Peyer's patch (tissue), 4 donors: ENCODE measurements at regions not wholly inside any gene's neighbourhood (a gene's known extent, or its start where the extent isn't known, plus 50 kb on each side); places are given as distances from the start of the nearest gene placed in this dataset.

Experiments
- DNase-seq, 3 donors: peaks; one replicate each; pipeline ENCODE4 v3.0.0-alpha.2; 2017 to 2019
- H3K27ac ChIP-seq, 4 donors: fragments of 200-600 bp; sonication (generic); one replicate each; pipeline ENCODE4 v1.5.1; 2016 to 2019
- H3K27me3 ChIP-seq, 2 donors: fragments of 200-600 bp; sonication (generic); one replicate each; pipeline ENCODE4 v1.5.1; 2019
- H3K36me3 ChIP-seq, 3 donors: fragments of 200-600 bp; sonication (generic); one replicate each; pipeline ENCODE4 v1.5.1; 2016 to 2019
- H3K4me1 ChIP-seq, 4 donors: fragments of 200-600 bp; sonication (generic); one replicate each; pipeline ENCODE4 v1.5.1; 2016 to 2019
- H3K4me3 ChIP-seq, 4 donors: fragments of 200-600 bp; sonication (generic); 1 replicate in 3 of 4; 2 replicates in 1 of 4; pipeline ENCODE4 v1.5.1; 2016 to 2019; ENCODE audit warnings: mild to moderate bottlenecking in 1 of 4
- H3K9me3 ChIP-seq, 4 donors: fragments of 200-600 bp; sonication (generic); one replicate each; pipeline ENCODE4 v1.5.1; 2016 to 2019; ENCODE audit warnings: mild to moderate bottlenecking in 1 of 4
- POLR2A ChIP-seq, 2 donors: fragments of 450-650 bp; IDR thresholded peaks; one replicate each; pipeline ENCODE4 v1.5.1; 2017; ENCODE audit warnings: antibody characterized with exemption in 2 of 2, mild to moderate bottlenecking in 2 of 2, moderate library complexity in 2 of 2
- TF ChIP-seq, protein P1 (sequence below), 6 experiments: fragments of 450-650 bp in 4 of 6; fragments of 200-600 bp in 2 of 6; sonication (generic) in 1 of 6; IDR thresholded peaks; one replicate each; pipeline ENCODE4 v1.5.1; 2017 to 2019; ENCODE audit warnings: antibody characterized with exemption in 6 of 6, mild to moderate bottlenecking in 3 of 6, moderate library complexity in 1 of 6

DNA sequence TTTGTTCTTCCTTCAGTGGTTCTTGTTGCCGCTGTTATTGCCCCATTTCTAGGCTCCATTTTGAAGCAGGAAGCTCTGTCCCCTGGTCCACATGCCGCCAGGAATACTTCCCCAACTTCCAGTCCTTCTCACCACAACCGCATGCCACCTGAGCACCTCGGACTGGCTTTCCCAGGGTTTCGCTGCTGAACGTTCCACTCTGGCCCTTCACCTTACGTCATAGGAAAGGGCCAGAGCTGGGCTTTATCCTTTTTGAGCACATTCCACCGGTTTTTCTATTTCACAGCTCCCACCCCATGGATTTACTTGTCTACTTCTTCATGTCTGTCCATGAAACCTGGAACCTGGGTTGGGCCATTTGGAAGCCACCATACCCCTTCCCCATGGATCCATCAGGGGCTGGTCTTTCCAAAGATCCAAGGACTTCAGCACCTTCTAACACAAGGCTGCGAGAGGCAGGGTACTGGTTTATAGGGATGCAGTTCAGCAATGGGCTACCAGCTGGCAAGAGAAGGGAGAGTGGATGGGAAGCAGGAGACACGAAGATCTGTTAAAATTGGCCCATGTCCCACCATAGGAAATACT lies 557.4 kb downstream of the BNC2 start:
- Histone ChIP-seq H3K4me1 (no peaks in the 10 kb centered on the region), H3K4me3 (no peak overlapping the region), H3K9me3 (no peaks in the 10 kb centered on the region), H3K36me3 (no peaks in the 10 kb centered on the region), H3K27me3 (no peaks in the 10 kb centered on the region), H3K27ac (no peak overlapping the region)
- DNase-seq = no peak
- TF ChIP-seq, protein P1, sequence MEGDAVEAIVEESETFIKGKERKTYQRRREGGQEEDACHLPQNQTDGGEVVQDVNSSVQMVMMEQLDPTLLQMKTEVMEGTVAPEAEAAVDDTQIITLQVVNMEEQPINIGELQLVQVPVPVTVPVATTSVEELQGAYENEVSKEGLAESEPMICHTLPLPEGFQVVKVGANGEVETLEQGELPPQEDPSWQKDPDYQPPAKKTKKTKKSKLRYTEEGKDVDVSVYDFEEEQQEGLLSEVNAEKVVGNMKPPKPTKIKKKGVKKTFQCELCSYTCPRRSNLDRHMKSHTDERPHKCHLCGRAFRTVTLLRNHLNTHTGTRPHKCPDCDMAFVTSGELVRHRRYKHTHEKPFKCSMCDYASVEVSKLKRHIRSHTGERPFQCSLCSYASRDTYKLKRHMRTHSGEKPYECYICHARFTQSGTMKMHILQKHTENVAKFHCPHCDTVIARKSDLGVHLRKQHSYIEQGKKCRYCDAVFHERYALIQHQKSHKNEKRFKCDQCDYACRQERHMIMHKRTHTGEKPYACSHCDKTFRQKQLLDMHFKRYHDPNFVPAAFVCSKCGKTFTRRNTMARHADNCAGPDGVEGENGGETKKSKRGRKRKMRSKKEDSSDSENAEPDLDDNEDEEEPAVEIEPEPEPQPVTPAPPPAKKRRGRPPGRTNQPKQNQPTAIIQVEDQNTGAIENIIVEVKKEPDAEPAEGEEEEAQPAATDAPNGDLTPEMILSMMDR (IDR thresholded peaks at IDR 0.05) = no peak
- TF ChIP-seq POLR2A (IDR thresholded peaks at IDR 0.05) = no peak

DNA sequence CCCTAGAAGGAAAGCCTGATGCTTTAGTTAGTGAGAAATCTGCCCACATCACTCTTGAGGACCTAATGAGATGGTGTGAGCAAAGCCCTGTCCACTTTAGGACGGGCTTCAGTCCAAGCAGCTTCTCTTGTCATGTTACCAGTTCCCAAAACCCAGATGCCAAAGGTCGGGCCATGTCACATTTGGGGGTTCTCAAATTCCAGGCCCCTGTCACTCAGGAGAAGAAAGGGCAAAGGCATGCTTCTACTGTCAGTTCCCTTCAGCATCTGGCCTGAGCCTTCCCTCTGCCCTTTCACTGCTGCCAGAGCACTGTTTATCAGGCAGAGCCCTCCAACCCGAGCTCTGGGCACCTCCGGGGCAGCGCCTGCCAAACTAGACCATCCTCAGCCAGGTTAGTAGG lies 556.0 kb downstream of the BNC2 start:
- no peaks in the 10 kb centered on the region for H3K4me1 ChIP-seq
- H3K9me3 ChIP-seq = no peaks in the 10 kb centered on the region
- no peaks in the 10 kb centered on the region for H3K27me3 ChIP-seq
- DNase-seq = peak in 1 of 3 donors; percentile 26
- no peak for TF ChIP-seq POLR2A (IDR thresholded peaks at IDR 0.05)
- no peak overlapping the region for H3K4me3 ChIP-seq
- no peaks in the 10 kb centered on the region for H3K36me3 ChIP-seq
- H3K27ac ChIP-seq = no peak overlapping the region

DNA sequence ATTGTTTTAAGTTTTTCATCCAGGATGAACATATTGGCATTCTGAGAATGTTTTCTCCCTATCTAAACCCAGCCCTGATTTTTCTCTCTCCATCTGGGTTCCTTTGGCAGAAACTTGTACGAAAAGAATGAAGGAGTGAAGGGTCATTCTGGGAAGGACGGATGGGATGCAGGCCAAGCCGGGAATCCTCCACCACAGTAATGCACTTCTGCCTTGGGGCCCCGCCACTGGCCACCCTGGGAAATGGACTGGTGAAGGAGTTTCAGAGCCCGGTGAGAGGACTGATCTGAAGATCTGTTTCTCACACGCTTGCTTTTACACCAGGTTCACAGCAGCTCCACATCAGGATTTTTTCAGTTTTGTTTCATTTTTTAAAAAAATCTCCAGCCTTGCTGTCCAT lies 554.8 kb downstream of the BNC2 start:
- Histone ChIP-seq H3K4me3 (no peak overlapping the region), H3K9me3 (no peaks in the 10 kb centered on the region), H3K4me1 (no peaks in the 10 kb centered on the region), H3K27me3 (no peaks in the 10 kb centered on the region), H3K27ac (no peak overlapping the region), H3K36me3 (no peaks in the 10 kb centered on the region)
- TF ChIP-seq, protein P1 (IDR thresholded peaks at IDR 0.05) = no peak
- TF ChIP-seq POLR2A (IDR thresholded peaks at IDR 0.05) = no peak
- DNase-seq = peak in 1 of 3 donors; percentile 41

DNA sequence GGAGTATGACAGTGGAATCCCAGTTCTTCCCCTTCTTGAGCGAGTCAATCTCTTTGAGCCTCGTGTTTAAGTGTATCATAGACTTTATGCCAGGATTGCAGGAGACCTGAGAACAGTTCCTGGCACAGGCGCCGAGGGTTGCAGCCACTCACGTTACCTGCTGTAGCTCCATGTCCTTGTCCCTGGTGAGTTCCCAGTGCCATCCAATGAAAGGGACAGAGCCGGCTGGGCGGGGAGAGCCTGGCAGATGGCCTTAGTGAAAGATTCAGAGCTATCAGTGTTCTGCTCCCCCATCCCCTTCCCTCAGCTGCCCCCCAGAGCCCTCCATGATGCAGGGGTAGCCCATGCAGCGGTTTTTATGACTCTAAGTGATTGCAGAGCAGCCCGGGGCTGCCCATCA lies 554.0 kb downstream of the BNC2 start:
- DNase-seq = peak in 1 of 3 donors; percentile 36
- TF ChIP-seq, protein P1 (IDR thresholded peaks at IDR 0.05) = no peak
- TF ChIP-seq POLR2A (IDR thresholded peaks at IDR 0.05) = no peak
- no peak overlapping the region for H3K27ac ChIP-seq
- no peaks in the 10 kb centered on the region for H3K27me3 ChIP-seq
- no peak overlapping the region for H3K4me3 ChIP-seq
- H3K9me3 ChIP-seq = no peaks in the 10 kb centered on the region
- H3K4me1 ChIP-seq = no peaks in the 10 kb centered on the region
- H3K36me3 ChIP-seq = no peaks in the 10 kb centered on the region

DNA sequence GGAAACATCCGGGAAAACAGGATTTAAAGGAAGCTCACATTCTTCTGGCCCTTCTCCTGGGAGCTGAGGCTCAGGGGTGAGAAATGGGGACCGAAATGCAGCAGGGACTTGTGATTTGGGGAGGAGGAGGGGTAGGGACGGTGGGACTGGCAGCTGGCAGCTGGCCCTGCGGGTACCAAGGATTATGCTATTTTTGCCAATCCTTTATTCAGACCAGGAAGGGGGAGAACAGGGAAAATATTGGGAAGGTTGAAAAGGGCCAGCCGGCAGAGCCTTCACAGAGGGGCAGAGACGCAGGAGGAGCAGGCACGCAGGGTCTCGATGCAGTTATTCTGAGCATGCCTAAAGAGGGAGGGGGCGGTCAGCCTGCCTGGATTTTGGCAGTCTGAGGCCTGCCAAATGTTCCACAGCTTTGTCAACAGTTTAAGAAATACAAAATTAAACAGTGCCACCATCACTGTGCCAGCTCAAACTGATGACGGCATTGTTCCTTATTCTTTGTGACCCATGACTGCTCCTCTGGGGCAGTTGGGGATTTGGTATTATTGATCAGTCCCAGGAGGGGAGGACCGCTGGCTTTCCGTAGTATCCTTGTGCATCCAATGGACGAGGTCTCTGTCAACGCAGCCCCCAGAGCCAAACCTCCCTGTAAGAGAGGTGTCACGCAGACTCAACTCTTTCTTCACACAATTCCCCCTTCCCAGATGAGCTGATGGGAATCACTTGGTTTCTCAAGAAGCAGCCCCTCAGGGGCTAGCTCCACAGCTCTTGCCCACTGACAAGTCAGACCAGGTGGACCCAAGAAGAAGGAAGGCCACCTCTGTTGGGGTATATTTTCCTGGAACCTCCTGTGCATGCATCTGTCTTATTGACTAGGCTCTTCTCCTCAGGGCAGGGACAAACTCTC lies 553.3 kb downstream of the BNC2 start:
- TF ChIP-seq POLR2A (IDR thresholded peaks at IDR 0.05) = no peak
- TF ChIP-seq, protein P1 (IDR thresholded peaks at IDR 0.05) = no peak
- peak in 1 of 3 donors; percentile 27 for DNase-seq
- no peaks in the 10 kb centered on the region for H3K27me3 ChIP-seq

DNA sequence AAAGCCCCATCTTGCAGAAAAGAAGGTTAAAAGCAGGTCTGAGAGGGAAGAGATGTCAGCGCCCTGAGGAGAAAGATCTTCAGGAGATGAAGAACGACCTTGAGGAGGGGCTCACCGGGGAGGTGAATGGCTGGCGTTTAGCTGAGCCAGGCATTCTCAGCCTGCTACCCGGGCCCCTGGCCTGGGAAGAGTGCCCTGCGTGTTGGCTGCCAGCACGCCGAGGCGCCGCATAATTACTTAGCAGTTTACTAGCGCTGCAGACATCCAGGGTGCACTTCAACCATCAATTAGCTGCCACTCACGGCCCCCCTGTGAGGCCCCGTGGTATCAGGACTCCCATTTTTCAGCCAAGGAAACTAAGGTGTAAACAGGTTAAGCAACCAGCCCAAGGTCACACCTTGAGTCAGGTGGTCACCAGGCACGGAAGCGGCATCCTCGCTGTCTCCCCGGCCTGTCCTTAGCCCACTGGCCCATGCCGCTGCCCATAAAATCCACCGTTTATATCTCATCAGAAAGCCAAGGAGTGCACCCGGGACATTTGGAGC lies 551.9 kb downstream of the BNC2 start:
- TF ChIP-seq, protein P1 (IDR thresholded peaks at IDR 0.05) = no peak
- no peak for TF ChIP-seq POLR2A (IDR thresholded peaks at IDR 0.05)
- H3K4me3 ChIP-seq = no peak overlapping the region
- H3K27ac ChIP-seq = no peak overlapping the region
- peak in 1 of 3 donors; percentile 10 for DNase-seq
- no peaks in the 10 kb centered on the region for H3K9me3 ChIP-seq
- no peaks in the 10 kb centered on the region for H3K27me3 ChIP-seq
- H3K36me3 ChIP-seq = no peaks in the 10 kb centered on the region
- no peaks in the 10 kb centered on the region for H3K4me1 ChIP-seq

More for the DNA sequence above, 553.3 kb downstream of the BNC2 start:
- Histone ChIP-seq H3K9me3 (no peaks in the 10 kb centered on the region), H3K36me3 (no peaks in the 10 kb centered on the region), H3K4me3 (no peak overlapping the region), H3K27ac (no peak overlapping the region), H3K4me1 (no peaks in the 10 kb centered on the region)
